ENCODE measurements at regions not wholly inside any gene's neighbourhood (a gene's known extent, or its start where the extent isn't known, plus 50 kb on each side); places are given as distances from the start of the nearest gene placed in this dataset.

DNA sequence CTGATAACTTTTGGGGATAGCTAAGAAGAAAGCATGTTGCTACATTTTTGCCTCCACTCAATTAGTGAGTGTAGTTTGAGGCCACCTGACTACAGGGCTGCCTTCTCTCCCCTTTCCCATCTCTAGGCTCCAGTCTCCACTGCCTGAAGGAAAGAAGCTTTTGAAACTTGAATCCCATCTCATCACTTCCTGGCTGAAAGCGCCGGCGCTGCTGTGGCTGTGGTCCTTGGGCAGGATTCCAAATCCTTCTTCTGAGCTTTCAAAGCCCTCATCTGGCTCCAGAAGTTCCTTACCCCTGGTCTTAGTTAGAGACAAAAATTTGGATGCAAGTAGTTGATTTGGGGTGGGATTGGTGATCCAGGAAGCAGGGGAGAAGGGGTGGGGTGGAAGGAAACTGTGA lies 119.4 kb downstream of the FOXL1 start:
- no peak for TF ChIP-seq TAF1 (IDR thresholded peaks at IDR 0.05; ENCODE audit: borderline replicate concordance, insufficient read depth, low read length)
- no peak for TF ChIP-seq POLR2AphosphoS5 (IDR thresholded peaks at IDR 0.05; ENCODE audit: low read depth, low read length)
- TF ChIP-seq, protein P1, sequence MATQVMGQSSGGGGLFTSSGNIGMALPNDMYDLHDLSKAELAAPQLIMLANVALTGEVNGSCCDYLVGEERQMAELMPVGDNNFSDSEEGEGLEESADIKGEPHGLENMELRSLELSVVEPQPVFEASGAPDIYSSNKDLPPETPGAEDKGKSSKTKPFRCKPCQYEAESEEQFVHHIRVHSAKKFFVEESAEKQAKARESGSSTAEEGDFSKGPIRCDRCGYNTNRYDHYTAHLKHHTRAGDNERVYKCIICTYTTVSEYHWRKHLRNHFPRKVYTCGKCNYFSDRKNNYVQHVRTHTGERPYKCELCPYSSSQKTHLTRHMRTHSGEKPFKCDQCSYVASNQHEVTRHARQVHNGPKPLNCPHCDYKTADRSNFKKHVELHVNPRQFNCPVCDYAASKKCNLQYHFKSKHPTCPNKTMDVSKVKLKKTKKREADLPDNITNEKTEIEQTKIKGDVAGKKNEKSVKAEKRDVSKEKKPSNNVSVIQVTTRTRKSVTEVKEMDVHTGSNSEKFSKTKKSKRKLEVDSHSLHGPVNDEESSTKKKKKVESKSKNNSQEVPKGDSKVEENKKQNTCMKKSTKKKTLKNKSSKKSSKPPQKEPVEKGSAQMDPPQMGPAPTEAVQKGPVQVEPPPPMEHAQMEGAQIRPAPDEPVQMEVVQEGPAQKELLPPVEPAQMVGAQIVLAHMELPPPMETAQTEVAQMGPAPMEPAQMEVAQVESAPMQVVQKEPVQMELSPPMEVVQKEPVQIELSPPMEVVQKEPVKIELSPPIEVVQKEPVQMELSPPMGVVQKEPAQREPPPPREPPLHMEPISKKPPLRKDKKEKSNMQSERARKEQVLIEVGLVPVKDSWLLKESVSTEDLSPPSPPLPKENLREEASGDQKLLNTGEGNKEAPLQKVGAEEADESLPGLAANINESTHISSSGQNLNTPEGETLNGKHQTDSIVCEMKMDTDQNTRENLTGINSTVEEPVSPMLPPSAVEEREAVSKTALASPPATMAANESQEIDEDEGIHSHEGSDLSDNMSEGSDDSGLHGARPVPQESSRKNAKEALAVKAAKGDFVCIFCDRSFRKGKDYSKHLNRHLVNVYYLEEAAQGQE (IDR thresholded peaks at IDR 0.05; ENCODE audit: insufficient read depth in 1 of 2, low read depth in 2 of 2, low read length in 2 of 2): no peak
- TF ChIP-seq SIN3A (IDR thresholded peaks at IDR 0.05; ENCODE audit: borderline replicate concordance, insufficient read depth, low read length): no peak
